Activated naive CD4-positive, alpha-beta T cell treated with anti-CD3 and anti-CD28 coated beads for 36 hours (primary cell): ENCODE measurements at regions not wholly inside any gene's neighbourhood (a gene's known extent, or its start where the extent isn't known, plus 50 kb on each side); places are given as distances from the start of the nearest gene placed in this dataset.

Experiments used
- CTCF ChIA-PET: fragments of 350-600 bp; sonication (Branson Sonifier 250); formaldehyde crosslinking; loops from one replicate; lab custom pipeline; 2021; ENCODE audit warnings: antibody characterized with exemption; lab: Charles Lee
- DNase-seq: peaks from one replicate; pipeline ENCODE4 v3.0.0-alpha.2; 2020
- H3K27ac Mint-ChIP-seq: one replicate; pipeline ENCODE4 v1.8.0; 2021; ENCODE audit warnings: mild to moderate bottlenecking, mixed read lengths
- H3K27me3 Mint-ChIP-seq: one replicate; pipeline ENCODE4 v1.8.0; 2021; ENCODE audit warnings: low read depth, mixed read lengths
- H3K36me3 Mint-ChIP-seq: one replicate; pipeline ENCODE4 v1.8.0; 2021; ENCODE audit warnings: low read depth, mixed read lengths
- H3K4me1 Mint-ChIP-seq: one replicate; pipeline ENCODE4 v1.8.0; 2021; ENCODE audit warnings: low read depth, mixed read lengths
- H3K4me3 Mint-ChIP-seq: one replicate; pipeline ENCODE4 v1.8.0; 2021; ENCODE audit warnings: mild to moderate bottlenecking, moderate library complexity, mixed read lengths
- H3K9me3 Mint-ChIP-seq: one replicate; pipeline ENCODE4 v1.8.0; 2021; ENCODE audit warnings: mixed read lengths
- intact Hi-C: fragments of 100-400 bp; cut with micrococcal nuclease; formaldehyde crosslinking; loops from one replicate; pipeline ENCODE4 v1.15.1; 2023

GRCh38 chr10:62559481-62560200 lies 185.5 kb downstream of the ZNF365 start:
- Mint-ChIP-seq H3K4me3 (no peak overlapping the region), H3K4me1 (no peaks in the 10 kb centered on the region), H3K27ac (no peak overlapping the region), H3K9me3 (no peaks in the 10 kb centered on the region), H3K36me3 (no peaks in the 10 kb centered on the region), H3K27me3 (no peaks in the 10 kb centered on the region)
- intact Hi-C loops, result no loop called here
- DNase-seq, result no peak
- CTCF ChIA-PET, result no interaction called here

GRCh38 chr10:62560201-62560819 lies 186.1 kb downstream of the ZNF365 start:
- Mint-ChIP-seq H3K36me3 (no peaks in the 10 kb centered on the region), H3K27ac (no peak overlapping the region), H3K9me3 (no peaks in the 10 kb centered on the region), H3K4me3 (no peak overlapping the region), H3K4me1 (no peaks in the 10 kb centered on the region), H3K27me3 (no peaks in the 10 kb centered on the region)
- DNase-seq, result no peak
- CTCF ChIA-PET, result no interaction called here
- intact Hi-C loops, result no loop called here

- Mint-ChIP-seq H3K27me3 (no peaks in the 10 kb centered on the region), H3K4me1 (no peaks in the 10 kb centered on the region), H3K36me3 (no peaks in the 10 kb centered on the region), H3K4me3 (no peak overlapping the region), H3K9me3 (no peaks in the 10 kb centered on the region), H3K27ac (no peak overlapping the region)
- intact Hi-C loops, result no loop called here
- CTCF ChIA-PET, result no interaction called here
- no peak for DNase-seq
Measured at GRCh38 chr10:62561151-62561550, 187.0 kb downstream of the ZNF365 start.

GRCh38 chr10:62562101-62562500 lies 187.9 kb downstream of the ZNF365 start:
- Mint-ChIP-seq H3K27me3 (no peaks in the 10 kb centered on the region), H3K9me3 (no peaks in the 10 kb centered on the region), H3K36me3 (no peaks in the 10 kb centered on the region), H3K4me1 (no peaks in the 10 kb centered on the region), H3K4me3 (no peak overlapping the region), H3K27ac (no peak overlapping the region)
- CTCF ChIA-PET, result interaction anchor here (1.2 kb wide), 1 partner anchor 522 kb away, joined by 4 read pairs; no protein-coding TSS in a partner anchor
- intact Hi-C loops, result no loop called here
- DNase-seq, result no peak

- Mint-ChIP-seq H3K27ac (no peak overlapping the region), H3K4me3 (no peak overlapping the region), H3K9me3 (no peaks in the 10 kb centered on the region), H3K4me1 (no peaks in the 10 kb centered on the region), H3K36me3 (no peaks in the 10 kb centered on the region), H3K27me3 (no peaks in the 10 kb centered on the region)
- no peak for DNase-seq
- intact Hi-C loops, result no loop called here
- CTCF ChIA-PET, result interaction anchor here (1.2 kb wide), 1 partner anchor 522 kb away, joined by 4 read pairs; no protein-coding TSS in a partner anchor
Measured at GRCh38 chr10:62562795-62563194, 188.6 kb downstream of the ZNF365 start.

- H3K4me3 Mint-ChIP-seq, result no peak overlapping the region
- DNase-seq, result no peak
- intact Hi-C loops, result no loop called here
- no peaks in the 10 kb centered on the region for H3K36me3 Mint-ChIP-seq
- no peak overlapping the region for H3K27ac Mint-ChIP-seq
- H3K27me3 Mint-ChIP-seq, result peaks cover 3% of the 10 kb centered on the region
- CTCF ChIA-PET, result interaction anchor here (0.6 to 0.9 kb wide), 2 partner anchors 10 to 43 kb away, joined by 3 read pairs; no protein-coding TSS in a partner anchor
- H3K4me1 Mint-ChIP-seq, result no peaks in the 10 kb centered on the region
- no peaks in the 10 kb centered on the region for H3K9me3 Mint-ChIP-seq
Measured at GRCh38 chr10:62573929-62574328, 199.8 kb downstream of the ZNF365 start.

GRCh38 chr10:62577076-62577475 lies 202.9 kb downstream of the ZNF365 start:
- no peak for DNase-seq
- intact Hi-C loops, result no loop called here
- no peaks in the 10 kb centered on the region for H3K4me1 Mint-ChIP-seq
- no peak overlapping the region for H3K27ac Mint-ChIP-seq
- H3K9me3 Mint-ChIP-seq, result no peaks in the 10 kb centered on the region
- no peak overlapping the region for H3K4me3 Mint-ChIP-seq
- H3K27me3 Mint-ChIP-seq, result peaks cover 3% of the 10 kb centered on the region
- no peaks in the 10 kb centered on the region for H3K36me3 Mint-ChIP-seq
- CTCF ChIA-PET, result interaction anchor here (0.5 to 1.5 kb wide), 3 partner anchors 11 to 670 kb away, joined by 3 to 5 read pairs (median 4); no protein-coding TSS in a partner anchor

- DNase-seq, result no peak
- CTCF ChIA-PET, result interaction anchor here (1.5 kb wide), 2 partner anchors 10 to 16 kb away, joined by 4 to 10 read pairs; no protein-coding TSS in a partner anchor
- H3K27me3 Mint-ChIP-seq, result peaks cover 3% of the 10 kb centered on the region
- intact Hi-C loops, result no loop called here
- H3K9me3 Mint-ChIP-seq, result no peaks in the 10 kb centered on the region
- H3K4me1 Mint-ChIP-seq, result no peaks in the 10 kb centered on the region
- no peak overlapping the region for H3K4me3 Mint-ChIP-seq
- H3K27ac Mint-ChIP-seq, result no peak overlapping the region
- no peaks in the 10 kb centered on the region for H3K36me3 Mint-ChIP-seq
Measured at GRCh38 chr10:62577666-62578291, 203.6 kb downstream of the ZNF365 start.

GRCh38 chr10:62578301-62578700 lies 204.1 kb downstream of the ZNF365 start:
- H3K27me3 Mint-ChIP-seq, result peaks cover 3% of the 10 kb centered on the region
- intact Hi-C loops, result no loop called here
- CTCF ChIA-PET, result interaction anchor here (1.5 kb wide), 2 partner anchors 10 to 15 kb away, joined by 4 to 10 read pairs; no protein-coding TSS in a partner anchor
- H3K36me3 Mint-ChIP-seq, result no peaks in the 10 kb centered on the region
- no peaks in the 10 kb centered on the region for H3K4me1 Mint-ChIP-seq
- H3K27ac Mint-ChIP-seq, result no peak overlapping the region
- no peak overlapping the region for H3K4me3 Mint-ChIP-seq
- H3K9me3 Mint-ChIP-seq, result no peaks in the 10 kb centered on the region
- no peak for DNase-seq

GRCh38 chr10:62578916-62579315 lies 204.7 kb downstream of the ZNF365 start:
- Mint-ChIP-seq H3K27me3 (peaks cover 2% of the 10 kb centered on the region), H3K4me3 (no peak overlapping the region), H3K27ac (no peak overlapping the region), H3K36me3 (no peaks in the 10 kb centered on the region), H3K4me1 (no peaks in the 10 kb centered on the region), H3K9me3 (no peaks in the 10 kb centered on the region)
- no peak for DNase-seq
- CTCF ChIA-PET, result interaction anchor here (1.5 kb wide), 1 partner anchor 15 kb away, joined by 10 read pairs; no protein-coding TSS in a partner anchor
- intact Hi-C loops, result no loop called here

- H3K4me3 Mint-ChIP-seq, result no peak overlapping the region
- CTCF ChIA-PET, result interaction anchor here (1.7 kb wide), 1 partner anchor 577 kb away, joined by 3 read pairs; no protein-coding TSS in a partner anchor
- H3K4me1 Mint-ChIP-seq, result no peaks in the 10 kb centered on the region
- no peaks in the 10 kb centered on the region for H3K9me3 Mint-ChIP-seq
- H3K27me3 Mint-ChIP-seq, result no peaks in the 10 kb centered on the region
- DNase-seq, result no peak
- intact Hi-C loops, result no loop called here
- no peaks in the 10 kb centered on the region for H3K36me3 Mint-ChIP-seq
- no peak overlapping the region for H3K27ac Mint-ChIP-seq
Measured at GRCh38 chr10:62580396-62580795, 206.2 kb downstream of the ZNF365 start.

- no peak overlapping the region for H3K27ac Mint-ChIP-seq
- no peaks in the 10 kb centered on the region for H3K9me3 Mint-ChIP-seq
- H3K4me1 Mint-ChIP-seq, result no peaks in the 10 kb centered on the region
- CTCF ChIA-PET, result interaction anchor here (1.7 to 2.4 kb wide), 2 partner anchors 13 to 576 kb away, joined by 3 to 8 read pairs; no protein-coding TSS in a partner anchor
- no peaks in the 10 kb centered on the region for H3K36me3 Mint-ChIP-seq
- intact Hi-C loops, result no loop called here
- no peak overlapping the region for H3K4me3 Mint-ChIP-seq
- H3K27me3 Mint-ChIP-seq, result no peaks in the 10 kb centered on the region
- DNase-seq, result no peak
Measured at GRCh38 chr10:62581351-62581750, 207.2 kb downstream of the ZNF365 start.
